GM20000 (cell line): ENCODE measurements at regions not wholly inside any gene's neighbourhood (a gene's known extent, or its start where the extent isn't known, plus 50 kb on each side); places are given as distances from the start of the nearest gene placed in this dataset.
"Not testable (repeated sequence)": the region's sequence is repeated elsewhere in the genome, so short reads cannot be mapped to it uniquely, and the experiment has no call there.

Source experiments
- DNase-seq: peaks from one replicate; pipeline ENCODE4 v3.0.0; 2012; ENCODE audit warnings: low spot score
- CTCF ChIP-seq: IDR thresholded peaks from 2 replicates; pipeline ENCODE4 v1.5.1; 2012; ENCODE audit warnings: mild to moderate bottlenecking, control low read depth; ENCODE audit errors: extremely low read depth, missing control alignments

GRCh38 chr1:104195395-104195794 lies 445.7 kb downstream of the AMY1C start:
- no peak for DNase-seq
- no peak for TF ChIP-seq CTCF

- TF ChIP-seq CTCF = no peak
- DNase-seq = no peak
These were observed 446.4 kb downstream of the AMY1C start for GRCh38 chr1:104196136-104196535.

GRCh38 chr1:104197516-104197915 lies 447.8 kb downstream of the AMY1C start:
- no peak for TF ChIP-seq CTCF

GRCh38 chr1:104212239-104212638 lies 462.5 kb downstream of the AMY1C start:
- DNase-seq = no peak
- no peak for TF ChIP-seq CTCF

More at GRCh38 chr1:104197516-104197915, 447.8 kb downstream of the AMY1C start:
- DNase-seq = no peak

- DNase-seq = not testable (repeated sequence)
These were observed 467.8 kb downstream of the AMY1C start for GRCh38 chr1:104217395-104217986.

GRCh38 chr1:104229860-104230259 lies 480.2 kb downstream of the AMY1C start:
- DNase-seq = no peak
- TF ChIP-seq CTCF = no peak

- DNase-seq = no peak
- no peak for TF ChIP-seq CTCF
These were observed 482.0 kb downstream of the AMY1C start for GRCh38 chr1:104231676-104232075.

- DNase-seq = no peak
- no peak for TF ChIP-seq CTCF
These were observed 485.4 kb downstream of the AMY1C start for GRCh38 chr1:104235141-104235540.
